ENCODE measurements at regions not wholly inside any gene's neighbourhood (a gene's known extent, or its start where the extent isn't known, plus 50 kb on each side); places are given as distances from the start of the nearest gene placed in this dataset.

GRCh38 chr6:9628819-9629218, 786.1 kb downstream of the TFAP2A start:
- TF ChIP-seq POLR2A (IDR thresholded peaks at IDR 0.05; ENCODE audit: low read length) (no peak), GATA1 (IDR thresholded peaks at IDR 0.05; ENCODE audit: low read depth, low read length) (no peak)
- no peak for DNase-seq

- TF ChIP-seq GATA1 (IDR thresholded peaks at IDR 0.05; ENCODE audit: low read depth, low read length) (no peak), POLR2A (IDR thresholded peaks at IDR 0.05; ENCODE audit: low read length) (no peak)
- DNase-seq, result no peak
Observed at GRCh38 chr6:9627916-9628315, 787.0 kb downstream of the TFAP2A start.

GRCh38 chr6:9623985-9624384, 790.9 kb downstream of the TFAP2A start:
- TF ChIP-seq GATA1 (IDR thresholded peaks at IDR 0.05; ENCODE audit: low read depth, low read length), result no peak
- no peak for TF ChIP-seq POLR2A (IDR thresholded peaks at IDR 0.05; ENCODE audit: low read length)
- DNase-seq, result no peak

- no peak for TF ChIP-seq GATA1 (IDR thresholded peaks at IDR 0.05; ENCODE audit: low read depth, low read length)
- no peak for TF ChIP-seq POLR2A (IDR thresholded peaks at IDR 0.05; ENCODE audit: low read length)
- DNase-seq, result no peak
Observed at GRCh38 chr6:9623228-9623832, 791.5 kb downstream of the TFAP2A start.

- no peak for DNase-seq
- TF ChIP-seq POLR2A (IDR thresholded peaks at IDR 0.05; ENCODE audit: low read length) (no peak), GATA1 (IDR thresholded peaks at IDR 0.05; ENCODE audit: low read depth, low read length) (no peak)
Observed at GRCh38 chr6:9621276-9621675, 793.6 kb downstream of the TFAP2A start.

GRCh38 chr6:9620687-9621086, 794.2 kb downstream of the TFAP2A start:
- TF ChIP-seq GATA1 (IDR thresholded peaks at IDR 0.05; ENCODE audit: low read depth, low read length) (no peak), POLR2A (IDR thresholded peaks at IDR 0.05; ENCODE audit: low read length) (no peak)
- no peak for DNase-seq

GRCh38 chr6:9620263-9620662, 794.6 kb downstream of the TFAP2A start:
- DNase-seq, result no peak
- TF ChIP-seq GATA1 (IDR thresholded peaks at IDR 0.05; ENCODE audit: low read depth, low read length) (no peak), POLR2A (IDR thresholded peaks at IDR 0.05; ENCODE audit: low read length) (no peak)

GRCh38 chr6:9614778-9615177, 800.1 kb downstream of the TFAP2A start:
- TF ChIP-seq GATA1 (IDR thresholded peaks at IDR 0.05; ENCODE audit: low read depth, low read length) (no peak), POLR2A (IDR thresholded peaks at IDR 0.05; ENCODE audit: low read length) (no peak)

GRCh38 chr6:9612489-9612888, 802.4 kb downstream of the TFAP2A start:
- TF ChIP-seq GATA1 (IDR thresholded peaks at IDR 0.05; ENCODE audit: low read depth, low read length) (no peak), POLR2A (IDR thresholded peaks at IDR 0.05; ENCODE audit: low read length) (no peak)
- DNase-seq, result no peak

More at GRCh38 chr6:9614778-9615177, 800.1 kb downstream of the TFAP2A start:
- DNase-seq, result no peak

- no peak for DNase-seq
- no peak for TF ChIP-seq GATA1 (IDR thresholded peaks at IDR 0.05; ENCODE audit: low read depth, low read length)
- no peak for TF ChIP-seq POLR2A (IDR thresholded peaks at IDR 0.05; ENCODE audit: low read length)
Observed at GRCh38 chr6:9610620-9611415, 804.1 kb downstream of the TFAP2A start.

GRCh38 chr6:9606435-9607134, 808.3 kb downstream of the TFAP2A start:
- TF ChIP-seq POLR2A (IDR thresholded peaks at IDR 0.05; ENCODE audit: low read length) (no peak), GATA1 (IDR thresholded peaks at IDR 0.05; ENCODE audit: low read depth, low read length) (no peak)

GRCh38 chr6:9594746-9595145, 820.1 kb downstream of the TFAP2A start:
- DNase-seq, result no peak
- TF ChIP-seq POLR2A (IDR thresholded peaks at IDR 0.05; ENCODE audit: low read length) (no peak), GATA1 (IDR thresholded peaks at IDR 0.05; ENCODE audit: low read depth, low read length) (no peak)

More at GRCh38 chr6:9606435-9607134, 808.3 kb downstream of the TFAP2A start:
- DNase-seq, result no peak

GRCh38 chr6:9593554-9593953, 821.3 kb downstream of the TFAP2A start:
- no peak for DNase-seq

GRCh38 chr6:9583753-9584352, 831.0 kb downstream of the TFAP2A start:
- DNase-seq, result no peak
- TF ChIP-seq POLR2A (IDR thresholded peaks at IDR 0.05; ENCODE audit: low read length), result no peak
- no peak for TF ChIP-seq GATA1 (IDR thresholded peaks at IDR 0.05; ENCODE audit: low read depth, low read length)

More at GRCh38 chr6:9593554-9593953, 821.3 kb downstream of the TFAP2A start:
- no peak for TF ChIP-seq GATA1 (IDR thresholded peaks at IDR 0.05; ENCODE audit: low read depth, low read length)
- TF ChIP-seq POLR2A (IDR thresholded peaks at IDR 0.05; ENCODE audit: low read length), result no peak
